Neural cell (in vitro differentiated cells): ENCODE measurements at regions not wholly inside any gene's neighbourhood (a gene's known extent, or its start where the extent isn't known, plus 50 kb on each side); places are given as distances from the start of the nearest gene placed in this dataset.

Source experiments
- H2AFZ ChIP-seq: fragments of 200-600, 300-800 bp; sonication (generic), shearing (Covaris generic); 2 replicates; pipeline ENCODE4 v1.6.0; 2014; ENCODE audit warnings: low read depth, mild to moderate bottlenecking, antibody characterized with exemption, low read length, moderate library complexity
- H3F3A ChIP-seq: fragments of 200-600 bp; shearing (Covaris generic); 2 replicates; pipeline ENCODE4 v1.6.1; 2016; ENCODE audit warnings: mild to moderate bottlenecking, moderate library complexity, mixed read lengths, antibody characterized with exemption, low read length; ENCODE audit not compliant: insufficient read depth, poor library complexity, severe bottlenecking
- H3K27ac ChIP-seq: fragments of 200-600, 300-800 bp; sonication (generic), shearing (Covaris generic); 2 replicates; pipeline ENCODE4 v1.5.1; 2014; ENCODE audit warnings: mild to moderate bottlenecking, low read length, moderate library complexity
- H3K27me3 ChIP-seq: fragments of 300-800, 200-600 bp; sonication (generic), shearing (Covaris generic); 2 replicates; pipeline ENCODE4 v1.6.0; 2014; ENCODE audit warnings: mild to moderate bottlenecking, low read depth, low read length, moderate library complexity; ENCODE audit not compliant: insufficient read depth
- H3K36me3 ChIP-seq: fragments of 300-800, 200-600 bp; sonication (generic), shearing (Covaris generic); 2 replicates; pipeline ENCODE4 v1.5.1; 2014; ENCODE audit warnings: mild to moderate bottlenecking, antibody characterized with exemption, low read length, moderate library complexity; ENCODE audit not compliant: insufficient read depth
- H3K4me2 ChIP-seq: fragments of 300-800, 200-600 bp; sonication (generic), shearing (Covaris generic); 2 replicates; pipeline ENCODE4 v1.6.0; 2014; ENCODE audit warnings: mild to moderate bottlenecking, low read length
- H3K4me3 ChIP-seq: fragments of 300-800, 200-600 bp; sonication (generic), shearing (Covaris generic); 2 replicates; pipeline ENCODE4 v1.5.1; 2014; ENCODE audit warnings: mild to moderate bottlenecking, low read length, moderate library complexity
- H3K79me2 ChIP-seq: fragments of 200-600 bp; shearing (Covaris generic); replicated peaks from 2 replicates; pipeline ENCODE4 v1.6.0; 2014; ENCODE audit warnings: mild to moderate bottlenecking, low read length, moderate library complexity; ENCODE audit not compliant: insufficient read depth
- H3K9ac ChIP-seq: fragments of 300-800, 200-600 bp; sonication (generic), shearing (Covaris generic); 2 replicates; pipeline ENCODE4 v1.6.1; 2016; ENCODE audit warnings: mild to moderate bottlenecking, low read length, mixed read lengths
- H3K9me2 ChIP-seq: fragments of 200-600 bp; shearing (Covaris generic); 2 replicates; pipeline ENCODE4 v1.6.1; 2016; ENCODE audit warnings: mild to moderate bottlenecking, low read length, mixed read lengths; ENCODE audit not compliant: insufficient read depth
- H3K9me3 ChIP-seq: fragments of 200-600, 300-800 bp; sonication (generic), shearing (Covaris generic); 2 replicates; pipeline ENCODE4 v1.6.1; 2016; ENCODE audit warnings: mild to moderate bottlenecking, mixed run types, low read length, moderate library complexity, mixed read lengths
- H4K20me1 ChIP-seq: fragments of 200-600 bp; shearing (Covaris generic); 2 replicates; pipeline ENCODE4 v1.6.1; 2016; ENCODE audit warnings: mild to moderate bottlenecking, mixed run types; ENCODE audit not compliant: insufficient read depth
- EP300 ChIP-seq: fragments of 450-650 bp; conservative IDR thresholded peaks from 2 replicates; pipeline ENCODE4 v1.6.1; 2014; ENCODE audit warnings: antibody characterized with exemption, mild to moderate bottlenecking, moderate library complexity; ENCODE audit not compliant: poor library complexity, severe bottlenecking
- EZH2 ChIP-seq: fragments of 200-600, 300-800 bp; shearing (Covaris generic), sonication (generic); IDR thresholded peaks from 2 replicates; pipeline ENCODE4 v1.6.1; 2014; ENCODE audit warnings: antibody characterized with exemption, low read length, borderline replicate concordance, mild to moderate bottlenecking; ENCODE audit not compliant: insufficient read depth, poor library complexity, severe bottlenecking
- MXI1 ChIP-seq: fragments of 450-650 bp; conservative IDR thresholded peaks from 2 replicates; pipeline ENCODE4 v1.6.1; 2014; ENCODE audit warnings: antibody characterized with exemption, mild to moderate bottlenecking; ENCODE audit not compliant: poor library complexity, severe bottlenecking
- POLR2AphosphoS5 ChIP-seq: IDR thresholded peaks from 2 replicates; pipeline ENCODE4 v1.6.1; 2012
- RAD21 ChIP-seq: fragments of 450-650 bp; conservative IDR thresholded peaks from 2 replicates; pipeline ENCODE4 v1.6.1; 2014; ENCODE audit warnings: antibody characterized with exemption, mild to moderate bottlenecking, moderate library complexity
- SMC3 ChIP-seq: fragments of 450-650 bp; conservative IDR thresholded peaks from 2 replicates; pipeline ENCODE4 v1.6.1; 2014; ENCODE audit warnings: antibody characterized with exemption, mild to moderate bottlenecking, moderate library complexity; ENCODE audit not compliant: poor library complexity
- TAF1 ChIP-seq: IDR thresholded peaks from 2 replicates; pipeline ENCODE4 v1.6.1; 2012; ENCODE audit warnings: low read depth
- TF ChIP-seq, protein P1 (sequence below): IDR thresholded peaks from 2 replicates; pipeline ENCODE4 v1.6.1; 2012; ENCODE audit warnings: borderline replicate concordance
- TF ChIP-seq, protein P2 (sequence below): fragments of 450-650 bp; IDR thresholded peaks from 2 replicates; pipeline ENCODE4 v1.5.1; 2014; ENCODE audit warnings: antibody characterized with exemption, mild to moderate bottlenecking, moderate library complexity; ENCODE audit not compliant: poor library complexity, severe bottlenecking

DNA sequence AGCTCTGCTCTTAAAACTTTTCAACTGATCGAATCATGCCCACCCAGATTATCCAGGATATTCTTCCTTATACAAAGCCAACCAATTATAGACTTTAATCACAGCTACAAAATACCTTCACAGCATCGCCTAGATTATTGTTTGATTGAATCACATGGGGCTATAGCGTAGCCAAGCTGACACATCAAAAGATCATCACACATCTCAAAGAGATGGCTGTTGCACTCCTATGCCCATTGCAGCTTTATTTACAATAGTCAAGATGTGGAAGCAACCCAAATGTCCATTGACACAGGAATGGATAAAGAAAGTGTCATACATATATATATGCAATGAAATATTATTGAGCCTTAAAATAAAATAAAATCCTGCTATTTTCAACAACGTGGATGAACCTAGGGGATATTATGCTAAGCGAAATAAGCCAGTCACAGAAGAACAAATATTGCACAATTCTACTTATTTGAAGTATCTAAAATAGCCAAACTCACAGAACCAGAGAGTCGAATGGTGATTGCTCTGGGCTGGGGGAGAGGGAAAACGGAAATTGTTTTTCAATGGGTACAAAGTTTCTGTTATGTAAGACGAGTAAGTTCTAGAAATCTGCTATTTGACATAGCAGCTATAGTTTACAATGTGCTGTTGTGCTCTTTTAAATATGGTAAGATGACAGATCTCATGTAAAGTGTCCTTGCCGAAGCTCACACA lies 60.9 kb upstream of the ERCC4 start:
- Histone ChIP-seq H3K27me3 (no peaks in the 10 kb centered on the region), H2AFZ (no peak overlapping the region), H3K36me3 (no peaks in the 10 kb centered on the region), H4K20me1 (no peaks in the 10 kb centered on the region), H3F3A (no peaks in the 10 kb centered on the region), H3K4me3 (no peak overlapping the region), H3K27ac (no peak overlapping the region), H3K9ac (no peak overlapping the region), H3K9me2 (no peaks in the 10 kb centered on the region), H3K4me2 (no peak overlapping the region), H3K79me2 (no peaks in the 10 kb centered on the region), H3K9me3 (no peaks in the 10 kb centered on the region)
- TF ChIP-seq POLR2AphosphoS5: no peak
- no peak for TF ChIP-seq TAF1
- TF ChIP-seq MXI1: no peak
- TF ChIP-seq, protein P1, sequence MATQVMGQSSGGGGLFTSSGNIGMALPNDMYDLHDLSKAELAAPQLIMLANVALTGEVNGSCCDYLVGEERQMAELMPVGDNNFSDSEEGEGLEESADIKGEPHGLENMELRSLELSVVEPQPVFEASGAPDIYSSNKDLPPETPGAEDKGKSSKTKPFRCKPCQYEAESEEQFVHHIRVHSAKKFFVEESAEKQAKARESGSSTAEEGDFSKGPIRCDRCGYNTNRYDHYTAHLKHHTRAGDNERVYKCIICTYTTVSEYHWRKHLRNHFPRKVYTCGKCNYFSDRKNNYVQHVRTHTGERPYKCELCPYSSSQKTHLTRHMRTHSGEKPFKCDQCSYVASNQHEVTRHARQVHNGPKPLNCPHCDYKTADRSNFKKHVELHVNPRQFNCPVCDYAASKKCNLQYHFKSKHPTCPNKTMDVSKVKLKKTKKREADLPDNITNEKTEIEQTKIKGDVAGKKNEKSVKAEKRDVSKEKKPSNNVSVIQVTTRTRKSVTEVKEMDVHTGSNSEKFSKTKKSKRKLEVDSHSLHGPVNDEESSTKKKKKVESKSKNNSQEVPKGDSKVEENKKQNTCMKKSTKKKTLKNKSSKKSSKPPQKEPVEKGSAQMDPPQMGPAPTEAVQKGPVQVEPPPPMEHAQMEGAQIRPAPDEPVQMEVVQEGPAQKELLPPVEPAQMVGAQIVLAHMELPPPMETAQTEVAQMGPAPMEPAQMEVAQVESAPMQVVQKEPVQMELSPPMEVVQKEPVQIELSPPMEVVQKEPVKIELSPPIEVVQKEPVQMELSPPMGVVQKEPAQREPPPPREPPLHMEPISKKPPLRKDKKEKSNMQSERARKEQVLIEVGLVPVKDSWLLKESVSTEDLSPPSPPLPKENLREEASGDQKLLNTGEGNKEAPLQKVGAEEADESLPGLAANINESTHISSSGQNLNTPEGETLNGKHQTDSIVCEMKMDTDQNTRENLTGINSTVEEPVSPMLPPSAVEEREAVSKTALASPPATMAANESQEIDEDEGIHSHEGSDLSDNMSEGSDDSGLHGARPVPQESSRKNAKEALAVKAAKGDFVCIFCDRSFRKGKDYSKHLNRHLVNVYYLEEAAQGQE: no peak
- TF ChIP-seq SMC3: no peak
- TF ChIP-seq RAD21: no peak
- no peak for TF ChIP-seq EZH2

DNA sequence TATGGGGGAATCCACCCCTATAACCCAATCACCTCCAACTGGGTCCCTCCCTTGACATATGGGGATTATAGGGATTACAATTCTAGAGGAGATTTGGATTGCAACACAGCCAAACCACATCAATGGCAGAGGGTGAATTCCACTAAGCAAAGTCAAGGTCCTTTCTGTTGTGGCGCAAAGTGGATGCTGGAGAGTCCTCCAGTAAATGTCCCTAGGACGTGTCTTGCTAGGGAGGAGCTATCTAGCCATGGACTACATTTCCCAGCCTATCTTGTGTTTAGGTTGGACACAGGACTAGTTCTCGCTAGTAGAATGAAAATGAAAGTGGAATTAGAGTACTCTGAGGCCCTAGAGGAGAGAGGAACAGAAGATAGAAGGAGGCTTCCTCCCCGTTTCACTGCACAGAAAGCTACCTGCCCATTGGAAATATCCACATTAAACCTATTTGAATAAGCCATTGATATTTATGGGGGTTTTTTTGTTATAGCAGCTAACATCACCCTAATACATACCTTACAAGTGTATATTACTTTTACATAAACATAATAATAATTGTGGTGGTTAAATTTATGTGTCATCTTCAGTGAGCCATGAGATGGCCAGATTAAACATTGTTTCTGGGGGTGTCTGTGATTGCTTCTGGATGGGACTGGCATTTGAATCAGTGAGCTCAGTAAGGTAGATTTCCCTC lies 56.7 kb upstream of the ERCC4 start:
- TF ChIP-seq RAD21 (no peak), EP300 (no peak), POLR2AphosphoS5 (no peak), TAF1 (no peak), SMC3 (no peak), MXI1 (no peak), EZH2 (no peak)
- TF ChIP-seq, protein P1: no peak
- TF ChIP-seq, protein P2, sequence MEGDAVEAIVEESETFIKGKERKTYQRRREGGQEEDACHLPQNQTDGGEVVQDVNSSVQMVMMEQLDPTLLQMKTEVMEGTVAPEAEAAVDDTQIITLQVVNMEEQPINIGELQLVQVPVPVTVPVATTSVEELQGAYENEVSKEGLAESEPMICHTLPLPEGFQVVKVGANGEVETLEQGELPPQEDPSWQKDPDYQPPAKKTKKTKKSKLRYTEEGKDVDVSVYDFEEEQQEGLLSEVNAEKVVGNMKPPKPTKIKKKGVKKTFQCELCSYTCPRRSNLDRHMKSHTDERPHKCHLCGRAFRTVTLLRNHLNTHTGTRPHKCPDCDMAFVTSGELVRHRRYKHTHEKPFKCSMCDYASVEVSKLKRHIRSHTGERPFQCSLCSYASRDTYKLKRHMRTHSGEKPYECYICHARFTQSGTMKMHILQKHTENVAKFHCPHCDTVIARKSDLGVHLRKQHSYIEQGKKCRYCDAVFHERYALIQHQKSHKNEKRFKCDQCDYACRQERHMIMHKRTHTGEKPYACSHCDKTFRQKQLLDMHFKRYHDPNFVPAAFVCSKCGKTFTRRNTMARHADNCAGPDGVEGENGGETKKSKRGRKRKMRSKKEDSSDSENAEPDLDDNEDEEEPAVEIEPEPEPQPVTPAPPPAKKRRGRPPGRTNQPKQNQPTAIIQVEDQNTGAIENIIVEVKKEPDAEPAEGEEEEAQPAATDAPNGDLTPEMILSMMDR: no peak
- Histone ChIP-seq H3K79me2 (no peaks in the 10 kb centered on the region), H2AFZ (no peak overlapping the region), H3F3A (no peaks in the 10 kb centered on the region), H3K36me3 (no peaks in the 10 kb centered on the region), H3K9ac (no peak overlapping the region), H3K9me3 (no peaks in the 10 kb centered on the region), H4K20me1 (no peaks in the 10 kb centered on the region), H3K4me2 (no peak overlapping the region), H3K9me2 (no peaks in the 10 kb centered on the region), H3K27ac (no peak overlapping the region), H3K4me3 (no peak overlapping the region), H3K27me3 (no peaks in the 10 kb centered on the region)
